ENCODE measurements at regions not wholly inside any gene's neighbourhood (a gene's known extent, or its start where the extent isn't known, plus 50 kb on each side); places are given as distances from the start of the nearest gene placed in this dataset.
A peak's percentile ranks its signal among the peaks of the same experiment; 100 is the strongest.

DNA sequence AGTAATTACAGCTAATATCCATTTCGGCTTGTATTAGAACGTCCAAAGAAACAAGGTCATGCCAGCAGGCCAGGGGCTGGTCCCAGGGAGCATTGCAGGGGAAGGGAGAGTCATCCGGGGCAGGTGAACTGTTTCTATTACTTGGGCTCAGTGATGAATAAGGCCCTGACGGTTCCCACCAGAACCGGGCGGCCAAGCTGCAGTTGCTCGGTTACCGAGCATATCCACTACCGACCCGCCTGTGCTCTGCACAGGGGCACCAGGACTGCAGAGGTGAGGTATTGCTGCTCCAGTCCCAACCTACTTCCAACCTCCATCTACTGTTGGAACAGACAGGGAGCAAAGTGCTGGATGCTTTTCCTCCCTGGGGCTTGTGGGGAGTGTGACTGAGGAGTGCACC lies 295.5 kb downstream of the MAF start:
- Histone ChIP-seq H3K27ac (ENCODE audit: low read depth, low read length) (no peak overlapping the region), H3K4me1 (ENCODE audit: insufficient read depth, low read length) (no peaks in the 10 kb centered on the region), H3K36me3 (ENCODE audit: insufficient read depth, low read length) (no peaks in the 10 kb centered on the region), H3K9me3 (ENCODE audit: low read length) (no peaks in the 10 kb centered on the region), H3K27me3 (ENCODE audit: insufficient read depth, low read length, poor library complexity, severe bottlenecking) (no peaks in the 10 kb centered on the region), H3K4me3 (ENCODE audit: low read length) (no peak overlapping the region)
- H3K4me3 Mint-ChIP-seq, result no peak overlapping the region
- DNase-seq, result no peak
- no peaks in the 10 kb centered on the region for H3K27me3 Mint-ChIP-seq
- CTCF ChIA-PET, result no interaction called here
- H3K36me3 Mint-ChIP-seq, result no peaks in the 10 kb centered on the region
- H3K9me3 Mint-ChIP-seq, result no peaks in the 10 kb centered on the region
- H3K27ac Mint-ChIP-seq, result no peak overlapping the region
- POLR2A ChIA-PET, result no interaction called here
- peaks cover 0 to 12% (median 8%) of the 10 kb centered on the region in 3 donors for H3K4me1 Mint-ChIP-seq

DNA sequence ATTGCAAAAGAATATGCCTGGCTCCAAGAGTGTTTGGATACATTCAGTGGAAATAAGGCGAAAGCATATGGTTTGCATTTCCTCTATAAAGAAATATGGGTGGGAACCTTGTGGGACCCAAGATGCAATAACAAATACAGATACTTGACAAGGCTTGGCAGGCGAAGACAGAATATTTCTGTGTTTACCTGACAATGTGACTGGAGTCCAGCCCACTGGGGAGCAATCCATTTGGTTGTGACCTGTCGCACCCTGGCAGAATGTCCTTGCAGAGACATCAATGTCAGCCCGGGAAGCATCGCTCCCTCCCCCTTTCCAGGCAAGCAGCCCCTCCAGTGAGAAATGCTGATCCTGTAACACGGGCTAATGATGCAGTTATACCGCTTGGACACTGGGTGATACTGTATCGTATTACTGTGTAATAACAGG lies 296.6 kb downstream of the MAF start:
- H3K9me3 ChIP-seq (ENCODE audit: low read length), result no peaks in the 10 kb centered on the region
- Mint-ChIP-seq H3K36me3 (no peaks in the 10 kb centered on the region), H3K4me3 (no peak overlapping the region), H3K9me3 (no peaks in the 10 kb centered on the region), H3K27ac (no peak overlapping the region), H3K27me3 (no peaks in the 10 kb centered on the region), H3K4me1 (peaks cover 0 to 2% (median 0%) of the 10 kb centered on the region in 3 donors)
- H3K27ac ChIP-seq (ENCODE audit: low read depth, low read length), result no peak overlapping the region
- CTCF ChIA-PET, result no interaction called here
- no peak overlapping the region for H3K4me3 ChIP-seq (ENCODE audit: low read length)
- no peaks in the 10 kb centered on the region for H3K4me1 ChIP-seq (ENCODE audit: insufficient read depth, low read length)
- H3K36me3 ChIP-seq (ENCODE audit: insufficient read depth, low read length), result no peaks in the 10 kb centered on the region
- DNase-seq, result no peak
- POLR2A ChIA-PET, result no interaction called here
- no peaks in the 10 kb centered on the region for H3K27me3 ChIP-seq (ENCODE audit: insufficient read depth, low read length, poor library complexity, severe bottlenecking)

DNA sequence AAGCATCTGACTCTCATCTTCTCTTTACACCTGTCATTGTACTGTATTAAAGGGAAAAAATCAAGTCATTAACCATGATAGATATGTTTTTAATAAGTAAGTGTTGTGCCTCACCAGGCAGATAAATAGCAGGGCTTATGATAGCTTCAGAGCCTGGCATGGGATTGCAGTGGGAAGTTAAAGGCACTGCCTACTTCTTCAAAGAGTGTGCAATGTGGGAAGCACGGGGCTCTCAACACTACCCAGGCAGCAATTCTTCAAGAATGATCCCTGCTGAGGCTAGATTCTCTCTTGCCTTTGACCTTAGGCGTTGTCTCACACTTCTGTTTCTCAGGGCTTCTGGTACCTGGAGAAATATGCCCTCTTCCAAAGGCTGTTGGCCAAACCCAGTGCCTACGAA lies 297.3 kb downstream of the MAF start:
- Histone ChIP-seq H3K27ac (ENCODE audit: low read depth, low read length) (no peak overlapping the region), H3K27me3 (ENCODE audit: insufficient read depth, low read length, poor library complexity, severe bottlenecking) (no peaks in the 10 kb centered on the region), H3K4me3 (ENCODE audit: low read length) (no peak overlapping the region), H3K4me1 (ENCODE audit: insufficient read depth, low read length) (no peaks in the 10 kb centered on the region), H3K36me3 (ENCODE audit: insufficient read depth, low read length) (no peaks in the 10 kb centered on the region), H3K9me3 (ENCODE audit: low read length) (no peaks in the 10 kb centered on the region)
- POLR2A ChIA-PET, result no interaction called here
- Mint-ChIP-seq H3K9me3 (no peaks in the 10 kb centered on the region), H3K36me3 (no peaks in the 10 kb centered on the region), H3K27ac (no peak overlapping the region), H3K4me3 (no peak overlapping the region), H3K4me1 (no peaks in the 10 kb centered on the region), H3K27me3 (no peaks in the 10 kb centered on the region)
- DNase-seq, result no peak
- CTCF ChIA-PET, result no interaction called here

DNA sequence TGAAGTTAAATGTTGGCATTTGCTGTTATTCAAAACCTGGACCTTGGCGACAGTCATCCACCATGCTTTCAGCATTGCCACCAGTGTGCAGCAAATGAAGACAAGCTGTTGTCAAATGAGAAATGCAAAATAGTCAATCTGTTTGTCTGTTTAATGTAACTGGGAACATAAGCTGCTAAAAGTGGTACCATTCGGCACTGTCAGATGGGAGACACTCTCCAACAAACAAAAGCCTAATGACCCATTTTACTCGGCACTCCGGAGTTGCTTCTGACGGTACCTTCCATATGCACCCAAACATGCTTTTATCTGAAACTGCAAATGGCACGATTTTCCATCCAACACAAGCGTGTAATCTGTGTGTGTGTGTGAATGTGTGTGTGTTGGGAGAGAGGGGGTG lies 297.8 kb downstream of the MAF start:
- ChIA-PET POLR2A (no interaction called here), CTCF (no interaction called here)
- Mint-ChIP-seq H3K4me3 (no peak overlapping the region), H3K27me3 (peaks cover 0 to 3% of the 10 kb centered on the region in 2 donors), H3K36me3 (no peaks in the 10 kb centered on the region), H3K27ac (no peak overlapping the region), H3K4me1 (no peaks in the 10 kb centered on the region), H3K9me3 (no peaks in the 10 kb centered on the region)
- Histone ChIP-seq H3K4me1 (ENCODE audit: insufficient read depth, low read length) (no peaks in the 10 kb centered on the region), H3K36me3 (ENCODE audit: insufficient read depth, low read length) (no peaks in the 10 kb centered on the region), H3K4me3 (ENCODE audit: low read length) (no peak overlapping the region), H3K27ac (ENCODE audit: low read depth, low read length) (no peak overlapping the region), H3K27me3 (ENCODE audit: insufficient read depth, low read length, poor library complexity, severe bottlenecking) (no peaks in the 10 kb centered on the region), H3K9me3 (ENCODE audit: low read length) (no peaks in the 10 kb centered on the region)
- no peak for DNase-seq

DNA sequence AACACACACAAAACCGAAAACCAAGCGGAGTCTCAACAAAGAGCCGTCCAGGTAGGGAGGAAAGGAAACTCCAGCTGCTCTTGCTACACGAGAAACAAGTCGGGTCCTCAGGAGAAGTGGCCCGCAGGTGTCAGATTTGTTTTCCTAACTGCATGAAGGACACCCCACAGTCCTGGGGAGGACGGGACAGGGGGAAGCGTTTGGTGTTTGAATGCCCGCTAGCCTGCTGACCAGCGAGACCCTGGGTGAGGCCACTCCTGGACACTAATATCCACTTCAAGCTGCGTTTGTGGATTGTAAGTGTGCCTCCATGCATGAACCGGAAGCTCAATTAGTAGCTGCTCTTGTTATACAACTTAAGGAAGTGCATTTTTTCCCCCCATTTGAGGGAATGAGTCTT lies 299.5 kb downstream of the MAF start:
- no peak overlapping the region for H3K4me3 Mint-ChIP-seq
- no peaks in the 10 kb centered on the region for H3K9me3 Mint-ChIP-seq
- no peak overlapping the region for H3K4me3 ChIP-seq (ENCODE audit: low read length)
- peaks cover 0 to 3% of the 10 kb centered on the region in 2 donors for H3K27me3 Mint-ChIP-seq
- H3K4me1 ChIP-seq (ENCODE audit: insufficient read depth, low read length), result no peaks in the 10 kb centered on the region
- no peaks in the 10 kb centered on the region for H3K9me3 ChIP-seq (ENCODE audit: low read length)
- no peaks in the 10 kb centered on the region for H3K27me3 ChIP-seq (ENCODE audit: insufficient read depth, low read length, poor library complexity, severe bottlenecking)
- CTCF ChIA-PET, result no interaction called here
- H3K4me1 Mint-ChIP-seq, result peaks cover 6 to 12% (median 10%) of the 10 kb centered on the region in 3 donors
- H3K27ac Mint-ChIP-seq, result no peak overlapping the region
- H3K27ac ChIP-seq (ENCODE audit: low read depth, low read length), result no peak overlapping the region
- no peak for DNase-seq
- POLR2A ChIA-PET, result no interaction called here
- no peaks in the 10 kb centered on the region for H3K36me3 ChIP-seq (ENCODE audit: insufficient read depth, low read length)
- no peaks in the 10 kb centered on the region for H3K36me3 Mint-ChIP-seq

DNA sequence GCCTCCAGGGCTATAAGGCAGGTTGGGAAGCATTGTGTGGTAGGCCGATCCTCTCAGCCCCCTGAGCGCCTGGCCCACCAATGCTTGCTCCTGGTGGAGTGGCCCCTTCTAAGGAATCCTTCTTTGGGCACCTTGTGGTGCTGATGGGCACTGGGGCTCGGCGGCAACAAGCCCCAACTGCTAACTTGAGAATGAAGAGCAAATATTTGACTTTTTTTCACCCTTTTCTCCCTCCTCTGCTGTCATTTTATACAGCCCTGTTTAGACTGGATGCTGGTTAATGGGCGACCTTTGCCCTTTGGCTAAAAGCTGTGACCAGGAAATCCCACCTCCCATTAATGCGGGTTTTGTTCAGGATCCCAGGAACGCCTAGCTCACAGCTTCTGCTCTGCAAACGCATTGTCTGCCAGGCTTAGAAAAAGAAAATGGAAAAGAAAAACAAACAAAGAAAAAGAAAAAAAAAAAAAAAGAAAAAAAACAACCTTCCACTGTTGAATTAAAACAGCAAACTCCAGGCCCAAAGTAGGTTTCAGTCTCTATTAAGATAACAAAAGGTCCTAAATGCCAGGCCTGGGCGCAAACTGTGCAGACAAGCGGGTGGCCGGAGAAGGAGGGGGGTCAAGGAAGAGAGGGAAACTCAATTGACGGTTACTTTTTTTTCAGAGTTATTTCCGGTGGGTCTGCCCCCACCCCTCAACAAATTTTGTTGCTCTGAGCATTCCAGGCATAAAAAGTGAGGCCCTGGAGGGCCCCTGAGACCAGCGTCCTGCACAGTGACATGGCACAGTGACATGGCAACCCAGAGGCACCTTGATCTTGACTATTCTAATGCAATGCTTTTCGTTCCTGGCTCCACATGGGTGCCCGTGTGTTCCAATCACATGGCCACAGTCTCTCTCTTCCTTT lies 301.4 kb downstream of the MAF start:
- CTCF ChIA-PET, result interaction anchor here (1.4 kb wide), 1 partner anchor 11 kb away, joined by 4 read pairs; no protein-coding TSS in a partner anchor
- POLR2A ChIA-PET, result no interaction called here
- H3K9me3 ChIP-seq (ENCODE audit: low read length), result no peaks in the 10 kb centered on the region

DNA sequence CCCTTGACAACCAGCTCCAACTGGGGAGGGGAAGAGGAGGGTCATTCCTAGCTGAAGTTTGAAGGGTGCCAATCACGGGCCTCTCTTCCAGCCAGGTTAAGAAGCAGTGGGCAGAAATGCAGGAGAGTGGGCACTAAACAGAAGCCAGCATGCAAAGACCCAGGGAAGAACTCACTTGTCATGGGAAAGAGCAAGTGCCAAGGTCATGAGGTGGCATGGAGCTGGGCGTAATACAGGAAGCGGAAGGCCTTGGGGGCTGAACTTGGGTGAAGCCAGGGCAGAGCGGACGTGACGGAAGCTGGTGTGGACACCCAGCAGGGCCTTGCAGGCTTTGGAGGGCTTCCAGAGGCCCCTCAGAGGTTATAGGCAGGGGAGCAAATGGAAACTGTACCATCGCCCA lies 302.1 kb downstream of the MAF start:
- Mint-ChIP-seq H3K36me3 (no peaks in the 10 kb centered on the region), H3K27me3 (peaks cover 0 to 5% of the 10 kb centered on the region in 2 donors), H3K4me3 (no peak overlapping the region), H3K4me1 (peaks cover 8 to 15% (median 12%) of the 10 kb centered on the region in 3 donors), H3K9me3 (no peaks in the 10 kb centered on the region), H3K27ac (no peak overlapping the region)
- H3K27ac ChIP-seq (ENCODE audit: low read depth, low read length), result no peak overlapping the region
- no peaks in the 10 kb centered on the region for H3K4me1 ChIP-seq (ENCODE audit: insufficient read depth, low read length)
- H3K9me3 ChIP-seq (ENCODE audit: low read length), result no peaks in the 10 kb centered on the region
- POLR2A ChIA-PET, result no interaction called here
- H3K36me3 ChIP-seq (ENCODE audit: insufficient read depth, low read length), result no peaks in the 10 kb centered on the region
- CTCF ChIA-PET, result interaction anchor here (1.4 kb wide), 1 partner anchor 10 kb away, joined by 4 read pairs; no protein-coding TSS in a partner anchor
- DNase-seq, result no peak
- H3K4me3 ChIP-seq (ENCODE audit: low read length), result no peak overlapping the region
- no peaks in the 10 kb centered on the region for H3K27me3 ChIP-seq (ENCODE audit: insufficient read depth, low read length, poor library complexity, severe bottlenecking)

More for the DNA sequence above, 301.4 kb downstream of the MAF start:
- Histone ChIP-seq H3K4me1 (ENCODE audit: insufficient read depth, low read length) (no peaks in the 10 kb centered on the region), H3K27ac (ENCODE audit: low read depth, low read length) (no peak overlapping the region), H3K4me3 (ENCODE audit: low read length) (no peak overlapping the region), H3K27me3 (ENCODE audit: insufficient read depth, low read length, poor library complexity, severe bottlenecking) (no peaks in the 10 kb centered on the region), H3K36me3 (ENCODE audit: insufficient read depth, low read length) (no peaks in the 10 kb centered on the region)
- H3K4me1 Mint-ChIP-seq, result peaks cover 8 to 15% (median 10%) of the 10 kb centered on the region in 3 donors
- H3K27me3 Mint-ChIP-seq, result peaks cover 0 to 5% of the 10 kb centered on the region in 2 donors
- H3K4me3 Mint-ChIP-seq, result peak overlapping the region in 1 of 7 donors; percentile 46
- H3K9me3 Mint-ChIP-seq, result no peaks in the 10 kb centered on the region
- H3K27ac Mint-ChIP-seq, result no peak overlapping the region
- H3K36me3 Mint-ChIP-seq, result no peaks in the 10 kb centered on the region
- no peak for DNase-seq

DNA sequence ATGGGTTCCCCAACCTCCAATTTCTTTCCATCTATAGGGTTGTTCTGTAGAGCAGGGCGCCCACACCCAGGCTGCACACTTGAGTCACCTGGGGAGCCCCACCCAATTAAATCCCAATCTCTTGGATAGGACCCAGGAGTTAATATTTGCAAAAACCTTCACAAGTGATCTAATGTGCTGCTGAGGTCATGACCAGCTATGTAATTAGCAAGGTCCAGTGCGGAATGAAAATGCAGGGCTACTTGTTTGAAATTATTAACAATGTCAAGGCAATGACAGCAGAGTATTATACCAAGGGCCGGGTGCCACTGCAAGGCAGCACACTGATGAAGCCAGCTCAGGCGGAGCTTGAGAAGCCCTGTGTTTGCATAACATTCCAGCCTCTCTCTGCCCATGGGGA lies 302.7 kb downstream of the MAF start:
- Histone ChIP-seq H3K36me3 (ENCODE audit: insufficient read depth, low read length) (no peaks in the 10 kb centered on the region), H3K4me1 (ENCODE audit: insufficient read depth, low read length) (no peaks in the 10 kb centered on the region), H3K9me3 (ENCODE audit: low read length) (no peaks in the 10 kb centered on the region), H3K27me3 (ENCODE audit: insufficient read depth, low read length, poor library complexity, severe bottlenecking) (no peaks in the 10 kb centered on the region), H3K4me3 (ENCODE audit: low read length) (no peak overlapping the region), H3K27ac (ENCODE audit: low read depth, low read length) (no peak overlapping the region)
- Mint-ChIP-seq H3K27me3 (peaks cover 0 to 5% of the 10 kb centered on the region in 2 donors), H3K27ac (no peak overlapping the region), H3K4me3 (no peak overlapping the region), H3K9me3 (no peaks in the 10 kb centered on the region), H3K4me1 (peaks cover 9 to 15% (median 13%) of the 10 kb centered on the region in 3 donors), H3K36me3 (no peaks in the 10 kb centered on the region)
- ChIA-PET CTCF (interaction anchor here (1.4 kb wide), 1 partner anchor 10 kb away, joined by 4 read pairs; no protein-coding TSS in a partner anchor), POLR2A (no interaction called here)
- no peak for DNase-seq
